IPS-18c (cell line): ENCODE measurements at regions not wholly inside any gene's neighbourhood (a gene's known extent, or its start where the extent isn't known, plus 50 kb on each side); places are given as distances from the start of the nearest gene placed in this dataset.

Experiments used
- H3K4me3 ChIP-seq: 2 replicates; pipeline ENCODE4 v1.7.0; 2013; ENCODE audit warnings: low read depth, mild to moderate bottlenecking, low read length, moderate library complexity; ENCODE audit not compliant: insufficient read depth
- H3K9me3 ChIP-seq: one replicate; pipeline ENCODE4 v1.6.1; 2013; ENCODE audit warnings: mild to moderate bottlenecking, low read length, moderate library complexity; ENCODE audit not compliant: control insufficient read depth, insufficient read depth

GRCh38 chr13:91168386-91168711, 179.1 kb upstream of the MIR17HG start:
- H3K9me3 ChIP-seq, result no peaks in the 10 kb centered on the region
- H3K4me3 ChIP-seq, result no peak overlapping the region

- H3K4me3 ChIP-seq, result no peak overlapping the region
- no peaks in the 10 kb centered on the region for H3K9me3 ChIP-seq
Measured at GRCh38 chr13:91169321-91170050, 178.0 kb upstream of the MIR17HG start.

GRCh38 chr13:91172160-91172559, 175.3 kb upstream of the MIR17HG start:
- Histone ChIP-seq H3K9me3 (no peaks in the 10 kb centered on the region), H3K4me3 (no peak overlapping the region)

GRCh38 chr13:91174886-91175501, 172.5 kb upstream of the MIR17HG start:
- peak overlapping the region; percentile 61 for H3K4me3 ChIP-seq
- H3K9me3 ChIP-seq, result no peaks in the 10 kb centered on the region

GRCh38 chr13:91178099-91178498, 169.4 kb upstream of the MIR17HG start:
- no peak overlapping the region for H3K4me3 ChIP-seq
- no peaks in the 10 kb centered on the region for H3K9me3 ChIP-seq

- no peaks in the 10 kb centered on the region for H3K9me3 ChIP-seq
- H3K4me3 ChIP-seq, result no peak overlapping the region
Measured at GRCh38 chr13:91181892-91182291, 165.6 kb upstream of the MIR17HG start.

- H3K9me3 ChIP-seq, result no peaks in the 10 kb centered on the region
- no peak overlapping the region for H3K4me3 ChIP-seq
Measured at GRCh38 chr13:91184244-91184926, 163.1 kb upstream of the MIR17HG start.

- Histone ChIP-seq H3K4me3 (no peak overlapping the region), H3K9me3 (no peaks in the 10 kb centered on the region)
Measured at GRCh38 chr13:91185294-91185863, 162.1 kb upstream of the MIR17HG start.

- Histone ChIP-seq H3K4me3 (no peak overlapping the region), H3K9me3 (no peaks in the 10 kb centered on the region)
Measured at GRCh38 chr13:91187522-91187921, 160.0 kb upstream of the MIR17HG start.

GRCh38 chr13:91189506-91189905, 158.0 kb upstream of the MIR17HG start:
- Histone ChIP-seq H3K4me3 (no peak overlapping the region), H3K9me3 (no peaks in the 10 kb centered on the region)

- Histone ChIP-seq H3K4me3 (no peak overlapping the region), H3K9me3 (no peaks in the 10 kb centered on the region)
Measured at GRCh38 chr13:91193358-91193757, 154.1 kb upstream of the MIR17HG start.

GRCh38 chr13:91195789-91196188, 151.7 kb upstream of the MIR17HG start:
- Histone ChIP-seq H3K9me3 (no peaks in the 10 kb centered on the region), H3K4me3 (no peak overlapping the region)

- Histone ChIP-seq H3K9me3 (no peaks in the 10 kb centered on the region), H3K4me3 (no peak overlapping the region)
Measured at GRCh38 chr13:91196958-91197357, 150.5 kb upstream of the MIR17HG start.

GRCh38 chr13:91199866-91200265, 147.6 kb upstream of the MIR17HG start:
- Histone ChIP-seq H3K4me3 (no peak overlapping the region), H3K9me3 (no peaks in the 10 kb centered on the region)

- no peaks in the 10 kb centered on the region for H3K9me3 ChIP-seq
- no peak overlapping the region for H3K4me3 ChIP-seq
Measured at GRCh38 chr13:91200486-91200885, 147.0 kb upstream of the MIR17HG start.

GRCh38 chr13:91203430-91203829, 144.1 kb upstream of the MIR17HG start:
- no peak overlapping the region for H3K4me3 ChIP-seq
- no peaks in the 10 kb centered on the region for H3K9me3 ChIP-seq

GRCh38 chr13:91207261-91207660, 140.2 kb upstream of the MIR17HG start:
- Histone ChIP-seq H3K9me3 (peaks cover 3% of the 10 kb centered on the region), H3K4me3 (no peak overlapping the region)

- H3K4me3 ChIP-seq, result no peak overlapping the region
Measured at GRCh38 chr13:91211510-91211909, 136.0 kb upstream of the MIR17HG start.

More at GRCh38 chr13:91211510-91211909, 136.0 kb upstream of the MIR17HG start:
- H3K9me3 ChIP-seq, result peaks cover 3% of the 10 kb centered on the region
